Cardiac muscle cell (in vitro differentiated cells and primary cell): ENCODE measurements at regions not wholly inside any gene's neighbourhood (a gene's known extent, or its start where the extent isn't known, plus 50 kb on each side); places are given as distances from the start of the nearest gene placed in this dataset.

ENCODE experiments used
- DNase-seq, 2 donors: peaks; one replicate each; pipeline versions ENCODE4 v3.0.0 to v3.0.0-alpha.2; 2010 to 2017; ENCODE audit warnings: low read depth in 1 of 2, low spot score in 1 of 2
- H3K27ac ChIP-seq: fragments of 200-600 bp; sonication (generic); 2 replicates; pipeline ENCODE4 v1.5.1; 2016
- H3K27me3 ChIP-seq: fragments of 200-600 bp; sonication (generic); 2 replicates; pipeline ENCODE4 v1.6.0; 2016; ENCODE audit warnings: control low read depth
- H3K36me3 ChIP-seq: fragments of 200-600 bp; sonication (generic); 2 replicates; pipeline ENCODE4 v1.5.1; 2016; ENCODE audit warnings: control low read depth
- H3K4me1 ChIP-seq: fragments of 200-600 bp; sonication (generic); 2 replicates; pipeline ENCODE4 v1.8.1; 2017; ENCODE audit warnings: low read depth, mild to moderate bottlenecking, mixed run types
- H3K4me3 ChIP-seq: fragments of 200-600 bp; sonication (generic); 2 replicates; pipeline ENCODE4 v1.5.1; 2016; ENCODE audit warnings: mild to moderate bottlenecking
- H3K9me3 ChIP-seq: fragments of 200-600 bp; sonication (generic); 2 replicates; pipeline ENCODE4 v1.5.1; 2017; ENCODE audit warnings: low read depth, mild to moderate bottlenecking, control low read depth
- CTCF ChIP-seq: IDR thresholded peaks from 2 replicates; pipeline ENCODE4 v1.5.1; 2012; ENCODE audit warnings: low read depth, mild to moderate bottlenecking, low read length

- TF ChIP-seq CTCF, result no peak
- Histone ChIP-seq H3K27ac (no peak overlapping the region), H3K4me3 (no peak overlapping the region), H3K4me1 (peaks cover 2% of the 10 kb centered on the region), H3K9me3 (no peaks in the 10 kb centered on the region), H3K36me3 (no peaks in the 10 kb centered on the region), H3K27me3 (no peaks in the 10 kb centered on the region)
- DNase-seq, result no peak
Measured at GRCh38 chr10:33838731-33839130, 504.3 kb upstream of the NRP1 start.

- no peak overlapping the region for H3K4me3 ChIP-seq
- no peaks in the 10 kb centered on the region for H3K36me3 ChIP-seq
- peaks cover 6% of the 10 kb centered on the region for H3K4me1 ChIP-seq
- DNase-seq, result no peak
- no peak for TF ChIP-seq CTCF
- no peaks in the 10 kb centered on the region for H3K9me3 ChIP-seq
- no peaks in the 10 kb centered on the region for H3K27me3 ChIP-seq
- no peak overlapping the region for H3K27ac ChIP-seq
Measured at GRCh38 chr10:33837736-33838135, 503.3 kb upstream of the NRP1 start.

- no peaks in the 10 kb centered on the region for H3K36me3 ChIP-seq
- H3K4me1 ChIP-seq, result peaks cover 6% of the 10 kb centered on the region
- no peaks in the 10 kb centered on the region for H3K9me3 ChIP-seq
- no peak for DNase-seq
- no peak overlapping the region for H3K27ac ChIP-seq
- H3K4me3 ChIP-seq, result no peak overlapping the region
- no peak for TF ChIP-seq CTCF
- H3K27me3 ChIP-seq, result peaks cover 3% of the 10 kb centered on the region
Measured at GRCh38 chr10:33835556-33835955, 501.1 kb upstream of the NRP1 start.

GRCh38 chr10:33833566-33833965 lies 499.1 kb upstream of the NRP1 start:
- H3K27me3 ChIP-seq, result peaks cover 3% of the 10 kb centered on the region
- H3K4me1 ChIP-seq, result peaks cover 6% of the 10 kb centered on the region
- no peak overlapping the region for H3K27ac ChIP-seq
- no peak for TF ChIP-seq CTCF
- no peak for DNase-seq
- no peaks in the 10 kb centered on the region for H3K9me3 ChIP-seq
- no peak overlapping the region for H3K4me3 ChIP-seq
- H3K36me3 ChIP-seq, result no peaks in the 10 kb centered on the region

GRCh38 chr10:33832124-33832787 lies 497.8 kb upstream of the NRP1 start:
- DNase-seq, result no peak
- H3K27ac ChIP-seq, result no peak overlapping the region
- peaks cover 6% of the 10 kb centered on the region for H3K4me1 ChIP-seq
- H3K9me3 ChIP-seq, result no peaks in the 10 kb centered on the region
- H3K27me3 ChIP-seq, result peaks cover 3% of the 10 kb centered on the region
- no peaks in the 10 kb centered on the region for H3K36me3 ChIP-seq
- no peak overlapping the region for H3K4me3 ChIP-seq
- TF ChIP-seq CTCF, result no peak
